HS-27A (cell line): ENCODE measurements at regions not wholly inside any gene's neighbourhood (a gene's known extent, or its start where the extent isn't known, plus 50 kb on each side); places are given as distances from the start of the nearest gene placed in this dataset.

Source experiments
- DNase-seq: peaks from one replicate; pipeline ENCODE4 v3.0.0-alpha.2; 2012; ENCODE audit warnings: low read depth, missing footprints

- no peak for DNase-seq
Observed at GRCh38 chrX:149992918-149993317, 54.6 kb upstream of the EOLA2 start.

- DNase-seq, result no peak
Observed at GRCh38 chrX:149993989-149994388, 55.7 kb upstream of the EOLA2 start.

- DNase-seq, result no peak
Observed at GRCh38 chrX:149996515-149996914, 58.2 kb upstream of the EOLA2 start.

- DNase-seq, result no peak
Observed at GRCh38 chrX:150005027-150005426, 66.7 kb upstream of the EOLA2 start.

GRCh38 chrX:150007356-150007755 lies 69.1 kb upstream of the EOLA2 start:
- no peak for DNase-seq

GRCh38 chrX:150012647-150013381 lies 74.5 kb upstream of the EOLA2 start:
- DNase-seq, result no peak

GRCh38 chrX:150014525-150014924 lies 76.2 kb upstream of the EOLA2 start:
- DNase-seq, result no peak

- DNase-seq, result no peak
Observed at GRCh38 chrX:150017868-150018267, 79.6 kb upstream of the EOLA2 start.

GRCh38 chrX:150018931-150019361 lies 80.7 kb upstream of the EOLA2 start:
- DNase-seq, result no peak

- no peak for DNase-seq
Observed at GRCh38 chrX:150028692-150029091, 90.4 kb upstream of the EOLA2 start.

GRCh38 chrX:150032742-150033141 lies 94.5 kb upstream of the EOLA2 start:
- DNase-seq, result no peak

- no peak for DNase-seq
Observed at GRCh38 chrX:150034788-150035187, 96.5 kb upstream of the EOLA2 start.

GRCh38 chrX:150035531-150035930 lies 97.2 kb upstream of the EOLA2 start:
- DNase-seq, result no peak

- DNase-seq, result peak; percentile 85
Observed at GRCh38 chrX:150036181-150036580, 97.9 kb upstream of the EOLA2 start.

- DNase-seq, result no peak
Observed at GRCh38 chrX:150036641-150037040, 98.3 kb upstream of the EOLA2 start.

- DNase-seq, result no peak
Observed at GRCh38 chrX:150037041-150037440, 98.8 kb upstream of the EOLA2 start.

GRCh38 chrX:150038315-150038714 lies 100.0 kb upstream of the EOLA2 start:
- no peak for DNase-seq

GRCh38 chrX:150038986-150039599 lies 100.8 kb upstream of the EOLA2 start:
- DNase-seq, result no peak

- no peak for DNase-seq
Observed at GRCh38 chrX:150041208-150041607, 102.9 kb upstream of the EOLA2 start.

GRCh38 chrX:150044556-150044955 lies 106.3 kb upstream of the EOLA2 start:
- no peak for DNase-seq

GRCh38 chrX:150047818-150048217 lies 109.5 kb upstream of the EOLA2 start:
- no peak for DNase-seq

GRCh38 chrX:150049647-150050046 lies 111.4 kb upstream of the EOLA2 start:
- DNase-seq, result no peak

GRCh38 chrX:150050387-150050786 lies 112.1 kb upstream of the EOLA2 start:
- no peak for DNase-seq

GRCh38 chrX:150051096-150051495 lies 112.8 kb upstream of the EOLA2 start:
- no peak for DNase-seq
